Fibroblast of skin of left biceps (primary cell): ENCODE measurements at regions not wholly inside any gene's neighbourhood (a gene's known extent, or its start where the extent isn't known, plus 50 kb on each side); places are given as distances from the start of the nearest gene placed in this dataset.
"Not testable (repeated sequence)": the region's sequence is repeated elsewhere in the genome, so short reads cannot be mapped to it uniquely, and the experiment has no call there.

Experiments
- DNase-seq, 2 experiments: peaks; one replicate each; pipeline ENCODE4 v3.0.0-alpha.2; 2013; ENCODE audit warnings: low read depth in 2 of 2

- DNase-seq = not testable (repeated sequence)
Observed at GRCh38 chr4:12365869-12366268, 937.2 kb upstream of the HS3ST1 start.

DNA sequence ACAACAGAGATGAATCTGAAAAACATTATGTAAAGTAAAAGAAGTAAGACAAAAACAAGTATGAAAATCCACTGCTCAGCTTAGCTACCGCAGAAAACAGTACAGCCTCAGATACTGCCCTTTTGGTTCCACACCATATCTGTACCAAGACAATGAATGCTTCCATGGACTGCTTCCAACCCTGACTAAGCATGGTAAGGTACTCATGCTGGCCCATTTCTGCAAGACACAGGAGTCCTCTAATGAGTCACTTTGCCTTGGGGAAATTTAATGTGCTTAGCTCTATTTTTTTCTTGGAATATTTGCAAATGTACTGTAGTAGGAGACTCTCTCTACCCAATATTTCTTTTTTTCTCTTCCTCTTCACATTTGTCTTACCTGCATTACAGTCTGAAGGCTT lies 931.7 kb upstream of the HS3ST1 start:
- DNase-seq = no peak

GRCh38 chr4:12359420-12359819 lies 930.7 kb upstream of the HS3ST1 start:
- no peak for DNase-seq

DNA sequence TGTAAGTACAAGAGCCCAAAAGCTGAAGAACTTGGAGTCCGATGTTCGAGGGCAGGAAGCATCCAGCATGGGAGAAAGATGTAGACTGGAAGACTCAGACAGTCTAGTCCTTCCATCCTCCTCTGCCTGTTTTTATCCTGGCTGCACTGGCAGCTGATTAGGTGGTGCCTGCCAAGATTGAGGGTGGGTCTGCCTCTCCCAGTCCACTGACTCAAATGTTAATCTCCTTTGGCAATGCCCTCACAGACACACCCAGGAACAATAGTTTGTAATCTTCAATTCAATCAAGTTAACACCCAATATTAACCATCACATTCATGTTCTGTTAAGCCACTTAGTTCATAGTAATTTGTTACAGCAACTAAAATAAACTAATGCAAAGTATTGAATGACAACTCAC lies 904.4 kb upstream of the HS3ST1 start:
- not testable (repeated sequence) for DNase-seq

- no peak for DNase-seq
Observed at GRCh38 chr4:12324965-12325364, 896.3 kb upstream of the HS3ST1 start.

DNA sequence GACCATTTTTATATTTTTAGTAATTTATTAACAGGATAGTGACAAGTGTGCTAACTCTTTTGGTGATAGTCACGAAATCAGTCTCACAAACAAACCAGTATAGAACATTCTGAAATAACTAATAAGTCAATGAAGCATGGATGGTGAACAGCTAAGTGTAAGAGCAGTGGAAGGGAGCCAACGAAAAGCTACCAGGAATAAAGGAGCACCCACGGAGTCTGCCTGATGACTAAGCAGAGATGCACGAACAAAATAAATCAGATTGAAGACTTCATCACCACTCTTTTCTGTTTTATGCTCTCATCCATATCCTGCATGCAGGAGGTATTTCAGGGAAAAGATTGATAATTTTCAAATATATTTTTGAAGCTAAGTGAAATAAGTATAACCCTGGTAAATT lies 891.1 kb upstream of the HS3ST1 start:
- no peak for DNase-seq

DNA sequence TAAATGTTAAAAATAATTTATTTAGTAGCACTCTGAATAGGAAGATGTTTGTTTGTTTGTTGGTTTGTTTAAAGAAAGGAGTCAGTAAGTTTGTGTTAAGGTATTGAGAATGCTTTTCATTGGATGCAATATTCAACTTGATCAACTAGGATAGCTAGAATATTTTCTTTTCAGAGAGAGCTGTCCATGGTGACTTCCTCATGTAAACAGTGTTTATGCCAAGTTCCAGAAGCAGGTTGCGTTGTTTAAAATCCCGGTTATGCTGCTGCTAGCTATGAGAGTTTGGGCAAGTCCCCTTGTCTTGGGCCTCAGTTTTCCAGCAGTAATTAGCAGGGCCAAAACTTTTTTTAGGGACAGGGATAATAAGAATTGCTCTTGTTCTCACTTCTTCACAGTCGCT lies 876.2 kb upstream of the HS3ST1 start:
- no peak for DNase-seq

GRCh38 chr4:12296366-12296765 lies 867.7 kb upstream of the HS3ST1 start:
- no peak for DNase-seq

DNA sequence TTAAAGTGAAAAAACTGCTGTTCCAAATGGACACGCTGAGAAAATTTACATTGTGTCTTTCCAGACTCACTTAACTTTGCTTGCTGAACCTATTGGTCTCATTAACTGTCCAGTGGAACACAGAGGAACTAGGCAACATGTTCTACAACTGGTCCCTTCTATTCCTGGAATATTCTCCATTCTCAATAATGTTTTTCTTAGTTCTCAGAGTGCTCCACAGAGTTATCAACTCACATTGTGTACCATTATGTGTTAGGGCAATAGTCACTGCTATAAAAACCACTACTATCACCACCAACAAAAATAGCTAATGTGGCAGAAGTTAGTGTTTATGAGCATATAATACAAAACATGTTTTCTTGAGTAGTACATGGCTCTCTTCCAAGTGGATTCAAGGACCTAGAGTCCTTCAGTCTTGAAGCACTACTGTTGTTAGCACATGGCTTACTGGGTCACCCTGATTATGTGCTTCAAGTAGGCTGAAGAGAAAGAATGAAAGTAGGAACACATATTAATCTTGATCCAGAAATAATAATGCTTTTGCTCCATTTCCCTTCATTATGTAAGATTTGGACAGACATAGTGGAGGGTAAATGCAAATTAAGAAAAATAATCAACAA lies 865.3 kb upstream of the HS3ST1 start:
- DNase-seq = no peak

- no peak for DNase-seq
Observed at GRCh38 chr4:12286351-12286750, 857.7 kb upstream of the HS3ST1 start.

DNA sequence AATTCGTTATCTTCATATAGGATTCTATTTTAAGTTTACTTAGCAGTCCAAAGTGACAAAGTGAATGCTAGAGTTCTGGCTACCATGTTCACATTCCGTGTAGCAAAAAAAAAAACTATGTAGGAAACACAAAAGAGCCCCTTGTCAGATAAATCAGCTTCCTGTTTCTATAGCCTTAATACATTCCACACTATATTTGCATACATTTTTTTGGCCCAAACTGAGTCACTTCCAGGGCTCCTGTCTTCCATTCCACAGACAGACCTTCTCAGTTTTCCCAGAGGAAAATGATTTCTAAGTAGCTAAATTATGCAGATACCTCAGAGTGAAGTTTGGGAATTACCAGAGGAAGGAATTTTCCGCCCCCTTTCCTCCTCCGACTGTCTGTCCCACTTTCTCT lies 841.9 kb upstream of the HS3ST1 start:
- no peak for DNase-seq

DNA sequence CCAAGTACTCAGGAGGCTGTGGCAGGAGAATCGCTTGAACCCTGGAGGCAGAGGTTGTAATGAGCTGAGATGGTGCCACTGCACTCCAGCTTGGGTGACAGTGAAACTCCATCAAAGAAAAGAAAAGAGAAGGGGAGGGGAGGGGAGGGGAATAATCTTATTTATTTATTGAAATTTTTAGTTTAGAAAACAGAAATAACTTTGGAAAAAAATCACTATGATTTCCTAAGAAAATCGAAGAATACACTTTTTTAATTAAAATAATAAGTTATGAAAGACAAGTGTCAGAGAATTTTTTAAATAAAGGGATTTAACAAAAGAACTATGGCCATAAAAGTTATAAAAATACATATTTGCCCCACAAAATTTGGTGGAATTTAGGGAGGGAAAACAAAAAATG lies 836.9 kb upstream of the HS3ST1 start:
- DNase-seq = no peak

DNA sequence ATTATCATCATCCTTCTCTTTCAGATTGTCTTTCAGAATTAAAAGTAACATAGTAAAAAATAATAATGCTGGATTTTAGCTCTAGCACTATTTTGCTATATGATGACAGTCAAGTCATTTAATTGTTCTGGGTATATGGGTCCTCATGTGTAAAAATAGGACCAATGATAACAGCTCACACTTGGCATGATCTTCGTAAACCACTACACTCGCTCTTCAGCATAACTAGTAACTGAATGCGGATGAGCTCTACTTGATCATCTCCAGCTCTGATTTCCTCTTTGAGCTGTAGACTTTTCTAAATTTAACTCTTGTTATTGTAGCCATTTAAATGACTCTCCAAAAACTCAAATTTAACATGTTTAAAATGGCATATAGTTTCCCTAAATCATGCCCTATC lies 831.8 kb upstream of the HS3ST1 start:
- no peak for DNase-seq

GRCh38 chr4:12244973-12245372 lies 816.3 kb upstream of the HS3ST1 start:
- no peak for DNase-seq

DNA sequence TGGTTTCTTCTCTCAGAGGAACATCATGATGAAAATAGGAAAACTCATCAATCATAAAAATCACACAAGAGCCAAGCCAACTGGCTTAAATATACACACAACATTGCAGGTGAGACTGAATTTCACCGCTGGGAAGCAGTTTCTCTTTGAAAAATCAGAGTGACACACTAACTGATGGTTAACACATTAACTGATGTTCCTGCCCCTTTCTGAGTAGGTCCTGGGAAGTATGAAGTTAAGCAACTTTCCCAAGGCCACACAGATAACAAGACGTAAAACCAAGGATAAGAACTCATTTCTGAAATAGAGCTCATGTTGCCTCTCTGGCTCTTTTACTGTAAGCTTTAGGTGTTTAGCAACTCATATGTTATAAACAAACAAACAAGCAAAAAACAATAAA lies 813.7 kb upstream of the HS3ST1 start:
- no peak for DNase-seq

DNA sequence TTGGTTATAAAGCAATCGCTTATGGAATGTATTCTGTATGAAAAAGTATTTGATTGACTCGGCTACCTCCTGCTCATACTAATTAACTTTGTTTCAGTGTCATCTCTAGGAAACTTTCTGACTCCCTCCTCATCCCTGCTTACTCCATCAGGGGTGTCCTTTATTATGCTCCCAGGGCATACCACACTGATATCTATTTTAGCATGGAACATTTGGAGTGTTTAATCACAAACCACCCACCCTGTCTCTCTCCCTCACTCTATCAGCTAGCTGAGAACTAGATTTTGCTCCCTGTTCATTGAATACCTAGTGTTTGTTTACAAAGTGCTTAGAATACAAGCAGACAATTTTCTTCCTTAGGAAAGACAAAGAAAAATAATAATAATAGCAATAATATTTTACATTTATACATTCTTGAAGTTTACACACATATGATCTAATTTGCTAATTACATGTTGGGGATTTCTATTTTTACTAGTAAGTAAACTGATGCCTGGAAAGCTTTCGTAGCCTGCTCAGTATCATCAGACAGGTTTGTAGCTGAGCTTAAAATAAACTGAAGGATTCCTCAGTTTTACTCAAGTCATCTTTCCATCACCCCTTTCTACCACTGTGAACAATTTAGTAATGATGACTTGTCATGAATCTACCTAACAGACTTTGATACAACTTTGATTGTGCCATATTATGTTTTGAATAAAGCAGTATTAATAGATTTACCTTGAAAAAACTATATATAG lies 811.4 kb upstream of the HS3ST1 start:
- DNase-seq = no peak

DNA sequence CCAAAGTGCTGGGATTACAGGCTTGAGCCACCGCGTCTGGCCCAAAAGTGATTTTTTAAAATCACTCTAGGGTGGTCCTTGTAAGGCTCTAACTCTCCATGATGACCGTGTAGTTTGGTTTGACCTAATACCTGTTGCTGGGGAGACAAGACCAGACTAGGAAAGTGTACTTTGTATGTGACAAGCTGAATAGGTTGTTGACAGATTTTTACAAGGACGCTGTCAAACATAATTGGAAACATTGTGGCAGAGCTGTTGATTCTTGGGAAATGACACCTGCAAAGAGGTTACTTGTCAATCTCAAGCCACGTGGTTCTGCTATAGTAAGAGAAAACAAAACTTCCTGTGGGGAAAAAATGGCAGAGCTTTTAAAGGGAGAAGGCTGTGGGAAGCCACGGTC lies 802.4 kb upstream of the HS3ST1 start:
- DNase-seq = no peak

- no peak for DNase-seq
Observed at GRCh38 chr4:12221031-12221430, 792.3 kb upstream of the HS3ST1 start.

- DNase-seq = no peak
Observed at GRCh38 chr4:12211636-12212035, 782.9 kb upstream of the HS3ST1 start.

DNA sequence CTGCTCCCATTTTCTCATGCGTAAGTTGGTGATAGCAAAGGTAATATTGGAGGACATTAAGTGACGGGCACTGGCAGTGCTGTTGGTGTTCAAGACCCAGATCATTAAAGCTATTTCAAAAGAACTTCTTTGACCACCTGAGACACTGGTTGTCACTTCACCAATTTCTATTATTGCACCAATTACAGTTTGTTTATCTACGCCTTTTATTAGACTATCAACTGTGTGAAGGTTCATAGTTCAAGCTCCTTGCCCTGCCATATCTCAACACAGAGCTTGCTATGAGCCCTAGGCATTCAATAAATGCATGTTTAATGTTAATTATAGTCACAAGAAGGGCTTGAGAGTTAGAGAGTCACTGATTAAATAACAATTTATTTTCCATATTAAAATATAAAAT lies 778.7 kb upstream of the HS3ST1 start:
- no peak for DNase-seq

DNA sequence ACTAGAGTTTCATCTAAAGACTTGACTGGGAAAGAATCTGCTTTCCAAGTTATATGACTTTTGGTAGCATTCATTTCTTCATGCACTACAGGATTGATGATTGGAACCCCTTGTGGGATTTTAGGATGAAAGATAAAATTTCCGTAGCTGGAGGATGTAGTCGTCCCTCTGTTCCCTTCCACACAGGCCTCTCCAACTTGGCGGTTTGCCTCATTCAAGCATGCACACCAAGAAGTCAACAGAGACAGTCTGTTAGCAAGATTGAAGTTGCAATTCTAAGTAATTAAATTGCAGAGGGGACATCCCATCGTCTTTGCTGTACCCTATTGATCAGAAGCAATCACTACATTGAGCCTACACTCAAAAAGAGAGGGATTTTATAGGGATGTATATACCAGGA lies 777.4 kb upstream of the HS3ST1 start:
- DNase-seq = no peak

DNA sequence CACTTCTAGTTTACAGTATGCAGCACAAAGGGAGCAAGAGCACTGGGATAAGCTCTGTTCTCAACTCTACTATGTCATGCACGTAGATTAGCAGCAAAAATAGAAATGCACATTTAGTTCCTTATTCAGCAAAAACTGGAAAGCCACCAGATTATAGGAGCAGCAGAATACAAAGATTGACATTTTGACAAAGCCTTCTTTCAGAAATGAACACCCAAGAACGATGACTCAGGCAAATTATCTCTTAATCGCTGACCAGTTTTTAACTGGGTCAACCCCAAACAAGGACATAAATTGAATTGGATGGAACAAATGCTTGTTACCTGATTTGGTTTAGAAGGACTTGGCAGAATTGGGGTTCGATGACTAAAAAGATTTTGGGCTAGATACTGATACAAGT lies 775.3 kb upstream of the HS3ST1 start:
- DNase-seq = no peak

- DNase-seq = no peak
Observed at GRCh38 chr4:12200226-12200625, 771.5 kb upstream of the HS3ST1 start.

GRCh38 chr4:12186526-12186925 lies 757.8 kb upstream of the HS3ST1 start:
- DNase-seq = no peak
